ENCODE measurements at regions not wholly inside any gene's neighbourhood (a gene's known extent, or its start where the extent isn't known, plus 50 kb on each side); places are given as distances from the start of the nearest gene placed in this dataset.

DNA sequence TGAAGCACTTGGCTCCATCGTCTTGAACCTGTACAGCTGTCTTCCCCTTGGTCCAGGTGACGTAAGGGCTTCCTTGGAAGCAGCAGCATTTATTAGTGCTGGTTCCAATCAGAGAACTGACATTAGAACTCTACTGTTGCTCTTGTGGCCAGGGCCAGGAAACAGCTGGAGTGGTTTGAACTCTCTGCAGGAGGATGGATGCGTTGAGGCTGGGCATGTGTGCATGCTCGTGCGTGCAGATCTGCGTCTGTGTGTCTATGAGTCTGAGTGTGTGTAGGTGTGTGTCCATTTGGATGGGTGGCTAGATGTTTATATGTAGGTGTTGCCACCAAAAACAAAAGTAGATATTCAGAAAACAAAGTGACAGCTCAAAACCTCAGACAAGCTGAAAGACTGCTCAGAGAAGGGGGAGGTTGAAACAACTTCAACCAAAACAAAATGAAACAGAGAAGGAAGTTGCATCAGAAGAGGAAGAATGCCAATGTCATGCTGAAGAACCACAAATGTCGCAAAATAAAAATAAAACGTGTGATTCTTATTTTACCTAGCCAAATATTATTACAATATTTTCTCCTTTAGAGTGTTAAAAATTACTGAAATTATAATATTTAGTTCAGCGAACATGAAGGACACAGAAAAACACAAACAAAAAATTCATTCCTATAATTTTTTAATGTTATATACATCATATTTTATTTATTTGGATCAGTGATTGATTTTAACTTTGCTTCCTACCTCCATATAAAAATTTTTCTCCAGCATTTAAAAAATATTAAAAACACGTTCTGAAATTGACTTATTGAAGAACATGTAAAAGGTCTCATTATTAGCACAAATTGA, 96.1 kb upstream of the MKLN1 start:
- H3K4me3 ChIP-seq = peak overlapping the region in 2 of 4 donors; percentile 5 to 9
- peaks cover 0 to 4% (median 0%) of the 10 kb centered on the region in 4 donors for H3K4me1 ChIP-seq
- H3K27ac ChIP-seq = peak overlapping the region; percentile 41 to 75 (median 70)
- H3K36me3 ChIP-seq = no peaks in the 10 kb centered on the region
- no peaks in the 10 kb centered on the region for H3K9me3 ChIP-seq
- peak in 2 of 3 donors; percentile 82 for DNase-seq
- no peak for TF ChIP-seq POLR2A (IDR thresholded peaks at IDR 0.05)
- TF ChIP-seq CTCF (IDR thresholded peaks at IDR 0.05) = no peak
- H3K27me3 ChIP-seq = no peaks in the 10 kb centered on the region

DNA sequence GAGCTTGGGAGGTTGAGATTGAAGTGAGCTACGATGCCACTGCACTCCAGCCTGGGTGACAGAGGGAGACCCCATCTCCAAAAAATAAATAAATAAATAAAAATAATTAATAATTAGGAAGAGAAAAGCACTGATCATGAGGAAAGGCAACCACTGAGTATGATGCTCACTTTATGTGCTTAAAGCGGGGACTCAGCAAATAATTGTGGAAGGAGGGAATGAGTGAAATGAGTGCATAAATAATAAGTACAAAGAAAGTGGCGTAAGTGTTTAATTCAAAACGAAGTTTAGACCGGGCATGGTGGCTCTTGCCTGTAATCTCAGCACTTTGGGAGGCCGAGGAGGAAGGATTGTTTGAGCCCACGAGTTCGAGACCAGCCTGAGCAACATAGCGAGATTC, 94.9 kb upstream of the MKLN1 start:
- no peaks in the 10 kb centered on the region for H3K36me3 ChIP-seq
- H3K4me1 ChIP-seq = peaks cover 0 to 4% (median 0%) of the 10 kb centered on the region in 4 donors
- DNase-seq = no peak
- no peak overlapping the region for H3K27ac ChIP-seq
- TF ChIP-seq CTCF (IDR thresholded peaks at IDR 0.05) = no peak
- TF ChIP-seq POLR2A (IDR thresholded peaks at IDR 0.05) = no peak
- no peaks in the 10 kb centered on the region for H3K27me3 ChIP-seq
- H3K9me3 ChIP-seq = no peaks in the 10 kb centered on the region
- H3K4me3 ChIP-seq = no peak overlapping the region

DNA sequence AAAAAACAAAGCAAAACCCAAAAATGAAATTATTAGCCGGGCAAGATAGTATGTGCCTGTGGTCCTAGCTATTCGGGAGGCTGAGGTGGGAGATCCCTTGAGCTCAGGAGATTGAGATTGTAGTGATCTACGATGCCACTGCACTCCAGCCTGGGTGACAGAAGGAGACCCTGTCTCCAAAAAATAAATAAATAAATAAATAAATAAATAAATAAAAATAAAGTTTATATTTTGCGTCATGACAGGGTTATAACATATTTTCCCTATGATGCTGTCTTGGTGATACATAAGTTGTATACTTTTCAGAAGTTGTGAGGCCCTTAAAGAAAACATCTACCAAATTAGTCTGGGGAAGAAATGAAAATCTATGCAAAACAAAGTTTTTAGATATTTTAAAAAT, 94.5 kb upstream of the MKLN1 start:
- H3K27ac ChIP-seq = no peak overlapping the region
- no peaks in the 10 kb centered on the region for H3K36me3 ChIP-seq
- H3K27me3 ChIP-seq = no peaks in the 10 kb centered on the region
- no peaks in the 10 kb centered on the region for H3K9me3 ChIP-seq
- no peak for DNase-seq
- TF ChIP-seq POLR2A (IDR thresholded peaks at IDR 0.05) = no peak
- no peak for TF ChIP-seq CTCF (IDR thresholded peaks at IDR 0.05)
- no peak overlapping the region for H3K4me3 ChIP-seq
- peaks cover 0 to 4% (median 0%) of the 10 kb centered on the region in 4 donors for H3K4me1 ChIP-seq

GRCh38 chr7:131234719-131235488, 92.8 kb upstream of the MKLN1 start:
- Histone ChIP-seq H3K27me3 (no peaks in the 10 kb centered on the region), H3K36me3 (no peaks in the 10 kb centered on the region), H3K9me3 (no peaks in the 10 kb centered on the region), H3K4me3 (no peak overlapping the region), H3K4me1 (peaks cover 0 to 4% (median 0%) of the 10 kb centered on the region in 4 donors), H3K27ac (peak overlapping the region in 1 of 4 donors; percentile 17)
- TF ChIP-seq CTCF (IDR thresholded peaks at IDR 0.05) (no peak), POLR2A (IDR thresholded peaks at IDR 0.05) (no peak)
- DNase-seq = no peak

DNA sequence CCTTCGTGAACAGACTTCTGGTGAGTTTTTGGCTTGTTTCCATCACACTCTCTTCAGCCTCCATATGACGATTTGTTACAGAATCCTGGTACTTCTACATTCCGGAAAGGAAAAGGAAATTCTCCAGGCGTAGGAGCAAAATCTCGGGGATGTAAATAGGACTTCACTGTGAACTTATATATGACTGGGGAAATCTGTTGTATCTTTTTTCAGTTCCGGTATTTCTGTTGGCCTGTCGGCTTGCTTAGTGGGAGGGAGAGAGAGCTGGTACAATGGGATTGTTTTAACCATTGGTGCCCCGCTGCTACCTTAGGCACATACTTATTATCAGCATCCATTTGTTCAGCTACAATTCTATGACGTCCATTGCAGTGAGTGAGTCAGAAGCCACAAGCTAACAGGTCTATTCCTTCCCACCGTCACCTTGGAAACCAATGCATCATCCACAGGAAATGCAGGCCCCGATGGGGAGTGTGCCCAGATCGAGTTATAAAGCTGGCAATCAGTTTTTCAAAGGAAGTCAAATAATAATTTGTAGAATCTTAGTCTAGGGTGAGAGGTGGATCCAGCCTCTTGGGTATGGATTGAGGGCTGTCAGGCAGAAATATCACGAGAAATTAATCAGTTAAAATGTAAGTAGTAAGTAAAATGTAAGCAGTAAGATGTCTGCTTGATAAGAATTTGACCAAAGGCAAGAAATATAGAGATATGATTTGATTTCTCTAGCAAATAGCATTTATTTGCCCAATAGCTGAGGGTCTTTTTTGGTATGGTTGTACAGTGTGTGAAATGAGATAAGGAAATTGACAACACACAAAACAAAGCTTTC, 92.0 kb upstream of the MKLN1 start:
- peak in 2 of 3 donors; percentile 27 to 73 for DNase-seq
- TF ChIP-seq CTCF (IDR thresholded peaks at IDR 0.05) = no peak
- TF ChIP-seq POLR2A (IDR thresholded peaks at IDR 0.05) = no peak
- peak overlapping the region in 2 of 4 donors; percentile 13 to 17 for H3K27ac ChIP-seq
- H3K4me1 ChIP-seq = peaks cover 0 to 4% (median 0%) of the 10 kb centered on the region in 4 donors
- H3K4me3 ChIP-seq = no peak overlapping the region
- no peaks in the 10 kb centered on the region for H3K36me3 ChIP-seq
- H3K27me3 ChIP-seq = no peaks in the 10 kb centered on the region
- no peaks in the 10 kb centered on the region for H3K9me3 ChIP-seq

Data from Peyer's patch (tissue), 4 donors.